ENCODE measurements at regions not wholly inside any gene's neighbourhood (a gene's known extent, or its start where the extent isn't known, plus 50 kb on each side); places are given as distances from the start of the nearest gene placed in this dataset.
A peak's percentile ranks its signal among the peaks of the same experiment; 100 is the strongest.
"Not testable (repeated sequence)": the region's sequence is repeated elsewhere in the genome, so short reads cannot be mapped to it uniquely, and the experiment has no call there.

DNA sequence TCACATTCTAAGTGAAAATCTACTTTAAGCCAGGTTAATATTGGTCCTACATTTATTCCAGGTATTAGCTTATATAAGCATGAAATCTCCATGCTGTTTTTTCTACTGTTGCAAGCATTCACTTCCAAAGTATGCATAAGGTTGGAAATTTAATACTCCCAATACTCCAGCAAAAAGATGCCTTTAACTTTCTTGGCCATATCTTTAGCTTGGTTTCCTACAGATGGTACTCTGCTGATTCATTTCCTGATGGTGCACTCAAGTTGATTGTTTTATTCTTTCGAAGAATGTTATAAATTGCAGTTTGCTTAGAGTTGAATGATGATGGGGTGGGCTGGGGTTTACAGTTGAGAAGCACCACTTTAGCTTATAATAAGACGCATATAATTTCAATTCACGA is 330.2 kb downstream of the PTTG2 start:
- TF ChIP-seq Cebpa-rat (IDR thresholded peaks at IDR 0.05), result no peak
- no peaks in the 10 kb centered on the region for H3K27me3 ChIP-seq
- H4K20me1 ChIP-seq, result no peaks in the 10 kb centered on the region
- H3K9me3 ChIP-seq (replicated peaks in 1 of 11), result peaks cover 19 to 36% (median 33%) of the 10 kb centered on the region in 11 experiments
- no peak overlapping the region for H3K4me3 ChIP-seq
- no peaks in the 10 kb centered on the region for H3K36me3 ChIP-seq
- H3K27ac ChIP-seq, result no peak overlapping the region
- H3K9ac ChIP-seq, result no peak overlapping the region
- no peak overlapping the region for H3K4me2 ChIP-seq
- H3K4me1 ChIP-seq, result 0 out of 20 replicates have a peak, but pooled peaks cover 0 to 4% (median 0%) of the 10 kb centered on the region in 10 experiments

DNA sequence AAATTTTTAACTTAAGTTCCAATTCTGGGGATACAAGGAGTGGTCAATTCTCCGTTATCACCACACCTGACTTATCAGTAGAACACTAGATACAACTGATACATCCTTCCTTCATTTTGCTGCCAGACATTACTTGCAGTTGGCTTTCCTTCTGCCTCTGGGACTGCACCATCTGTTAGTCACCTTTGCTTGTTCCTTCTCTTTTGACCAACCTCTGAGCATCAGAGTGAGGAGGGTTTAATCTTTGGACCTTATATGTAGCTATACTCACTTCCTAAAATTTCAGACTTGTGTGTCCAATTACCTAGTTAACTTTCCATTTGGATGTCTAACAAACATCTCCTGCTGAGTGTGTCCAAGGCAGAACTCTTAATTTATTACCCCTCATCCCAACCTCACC is 330.7 kb downstream of the PTTG2 start:
- no peak overlapping the region for H3K9ac ChIP-seq
- H3K27ac ChIP-seq, result no peak overlapping the region
- H3K4me1 ChIP-seq, result 0 out of 20 replicates have a peak, but pooled peaks cover 0 to 4% (median 0%) of the 10 kb centered on the region in 10 experiments
- peaks cover 23 to 41% (median 34%) of the 10 kb centered on the region in 11 experiments for H3K9me3 ChIP-seq (replicated peaks in 1 of 11)
- TF ChIP-seq Cebpa-rat (IDR thresholded peaks at IDR 0.05), result no peak
- no peaks in the 10 kb centered on the region for H3K36me3 ChIP-seq
- no peak overlapping the region for H3K4me2 ChIP-seq
- H3K27me3 ChIP-seq, result no peaks in the 10 kb centered on the region
- no peak overlapping the region for H3K4me3 ChIP-seq
- no peaks in the 10 kb centered on the region for H4K20me1 ChIP-seq

DNA sequence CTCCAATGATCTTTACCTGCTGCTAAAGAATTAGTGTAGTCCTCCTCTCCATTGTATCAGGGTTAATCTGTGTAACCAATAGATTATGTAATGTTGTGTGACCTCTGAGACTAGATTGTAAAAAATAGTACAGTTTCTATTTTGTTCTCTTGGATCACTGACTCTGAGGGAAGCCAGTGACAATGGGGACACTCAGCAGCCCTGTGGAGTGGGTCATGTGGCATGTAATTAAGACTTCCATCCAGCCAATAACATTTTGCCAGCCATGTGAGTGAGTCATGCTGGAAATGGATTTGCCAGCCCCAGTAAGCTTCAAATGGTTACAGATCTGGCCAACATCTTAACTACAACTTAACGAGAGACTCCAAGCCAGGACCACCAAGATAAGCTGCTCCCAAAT is 332.3 kb downstream of the PTTG2 start:
- no peak for TF ChIP-seq Cebpa-rat (IDR thresholded peaks at IDR 0.05)
- no peak overlapping the region for H3K9ac ChIP-seq
- no peaks in the 10 kb centered on the region for H3K36me3 ChIP-seq
- H3K9me3 ChIP-seq (replicated peaks in 1 of 11), result peaks cover 36 to 57% (median 50%) of the 10 kb centered on the region in 11 experiments
- H3K4me1 ChIP-seq, result 0 out of 20 replicates have a peak, but pooled peaks cover 0 to 4% (median 0%) of the 10 kb centered on the region in 10 experiments
- H3K4me2 ChIP-seq, result no peak overlapping the region
- H3K27me3 ChIP-seq, result no peaks in the 10 kb centered on the region
- H4K20me1 ChIP-seq, result no peaks in the 10 kb centered on the region
- no peak overlapping the region for H3K4me3 ChIP-seq
- no peak overlapping the region for H3K27ac ChIP-seq

DNA sequence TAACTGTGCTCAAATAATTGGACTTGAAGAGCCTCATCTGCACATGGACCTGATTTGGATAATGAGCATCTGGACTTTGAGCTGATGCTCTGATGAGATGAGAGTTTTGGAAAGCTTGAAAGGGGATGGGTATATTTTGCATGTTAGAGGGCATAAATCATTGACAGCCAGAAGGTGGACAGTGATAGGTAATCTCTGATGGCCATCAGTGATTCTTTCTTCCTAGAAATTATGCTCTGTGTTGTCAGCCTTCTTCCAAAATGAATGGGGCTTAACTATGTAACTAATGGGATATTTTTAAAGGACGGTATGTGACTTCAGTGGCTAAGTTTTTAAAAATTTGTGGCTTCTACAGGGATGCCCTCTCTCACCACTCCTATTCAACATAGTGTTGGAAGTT is 334.0 kb downstream of the PTTG2 start:
- H3K4me2 ChIP-seq, result no peak overlapping the region
- no peak overlapping the region for H3K27ac ChIP-seq
- H3K4me1 ChIP-seq, result 0 out of 20 replicates have a peak, but pooled peaks cover 0 to 4% (median 0%) of the 10 kb centered on the region in 10 experiments
- no peak overlapping the region for H3K9ac ChIP-seq
- H3K36me3 ChIP-seq, result no peaks in the 10 kb centered on the region; a peak in 1 of 22 replicates
- no peak for TF ChIP-seq Cebpa-rat (IDR thresholded peaks at IDR 0.05)
- H3K4me3 ChIP-seq, result no peak overlapping the region
- no peaks in the 10 kb centered on the region for H3K27me3 ChIP-seq
- H3K9me3 ChIP-seq (replicated peaks in 1 of 11), result peaks cover 53 to 75% (median 67%) of the 10 kb centered on the region in 11 experiments
- no peaks in the 10 kb centered on the region for H4K20me1 ChIP-seq

DNA sequence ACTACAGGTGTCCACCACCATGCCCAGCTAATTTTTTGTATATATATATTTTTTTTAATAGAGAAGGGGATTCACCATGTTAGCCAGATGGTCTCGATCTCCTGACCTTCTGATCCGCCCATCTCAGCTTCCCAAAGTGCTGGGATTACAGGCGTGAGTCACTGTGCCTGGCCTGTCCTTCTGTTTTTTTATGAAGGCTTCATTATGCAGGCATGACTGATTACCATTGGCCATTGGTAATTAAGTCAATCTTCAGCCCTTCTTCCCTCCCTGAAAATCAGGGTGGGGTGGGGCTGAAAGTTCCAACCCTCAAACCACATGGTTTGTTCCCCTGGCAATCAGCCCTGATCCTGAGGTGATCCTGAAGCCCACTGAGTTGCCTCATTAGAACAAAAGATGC is 336.9 kb downstream of the PTTG2 start:
- no peak for TF ChIP-seq Cebpa-rat (IDR thresholded peaks at IDR 0.05)
- no peak overlapping the region for H3K4me3 ChIP-seq
- peaks cover 65 to 90% (median 79%) of the 10 kb centered on the region in 11 experiments for H3K9me3 ChIP-seq (replicated peaks in 1 of 11)
- H3K36me3 ChIP-seq, result no peaks in the 10 kb centered on the region; a peak in 1 of 22 replicates
- no peak overlapping the region for H3K4me2 ChIP-seq
- no peaks in the 10 kb centered on the region for H4K20me1 ChIP-seq
- no peak overlapping the region for H3K9ac ChIP-seq
- H3K4me1 ChIP-seq, result no peaks in the 10 kb centered on the region
- H3K27ac ChIP-seq, result no peak overlapping the region
- H3K27me3 ChIP-seq, result no peaks in the 10 kb centered on the region

DNA sequence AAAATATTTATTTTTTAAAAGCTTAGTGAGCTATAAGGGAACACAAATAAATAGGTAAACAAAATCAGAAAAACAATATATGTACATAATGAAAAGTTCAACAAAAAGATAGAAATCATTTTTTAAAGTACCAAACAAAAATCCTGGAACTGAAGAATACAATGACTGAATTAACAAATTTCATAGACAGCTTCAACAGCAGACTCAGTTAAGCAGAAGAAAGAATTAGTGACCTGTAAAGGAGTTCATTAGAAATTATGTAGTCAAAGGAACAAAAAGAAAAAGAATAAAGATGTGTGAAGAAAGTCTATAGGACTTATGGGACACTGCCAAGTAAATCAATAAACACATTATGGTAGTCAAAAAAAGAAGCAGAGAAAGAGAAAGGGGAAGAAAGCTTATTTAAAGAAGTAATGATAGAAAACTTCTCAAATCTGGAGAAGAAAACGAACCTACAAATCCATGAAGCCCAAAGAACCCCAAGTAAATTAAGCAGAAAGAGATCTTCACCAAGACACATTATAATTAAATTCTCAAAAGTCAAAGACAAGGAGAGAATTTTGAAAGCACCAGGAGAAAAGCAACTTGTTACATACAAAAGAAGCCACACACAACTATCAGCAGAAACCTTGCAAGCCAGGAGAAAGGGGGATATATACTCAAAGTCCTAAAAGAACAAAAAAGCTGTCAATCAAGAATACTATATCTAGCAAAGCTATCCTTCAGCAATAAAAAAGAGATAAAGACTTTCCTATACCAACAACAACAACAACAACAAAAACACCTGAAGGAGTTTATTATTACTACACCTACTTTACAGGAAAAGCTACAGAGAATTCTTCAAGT is 338.9 kb downstream of the PTTG2 start:
- Histone ChIP-seq H3K36me3 (peaks cover 0 to 4% (median 0%) of the 10 kb centered on the region in 11 experiments; a peak in 3 of 22 replicates), H3K4me2 (no peak overlapping the region), H3K9me3 (replicated peaks in 1 of 11) (peaks cover 63 to 90% (median 79%) of the 10 kb centered on the region in 11 experiments), H4K20me1 (no peaks in the 10 kb centered on the region), H3K27ac (no peak overlapping the region), H3K27me3 (no peaks in the 10 kb centered on the region), H3K4me3 (no peak overlapping the region), H3K9ac (no peak overlapping the region), H3K4me1 (no peaks in the 10 kb centered on the region)
- TF ChIP-seq Cebpa-rat (IDR thresholded peaks at IDR 0.05), result no peak

DNA sequence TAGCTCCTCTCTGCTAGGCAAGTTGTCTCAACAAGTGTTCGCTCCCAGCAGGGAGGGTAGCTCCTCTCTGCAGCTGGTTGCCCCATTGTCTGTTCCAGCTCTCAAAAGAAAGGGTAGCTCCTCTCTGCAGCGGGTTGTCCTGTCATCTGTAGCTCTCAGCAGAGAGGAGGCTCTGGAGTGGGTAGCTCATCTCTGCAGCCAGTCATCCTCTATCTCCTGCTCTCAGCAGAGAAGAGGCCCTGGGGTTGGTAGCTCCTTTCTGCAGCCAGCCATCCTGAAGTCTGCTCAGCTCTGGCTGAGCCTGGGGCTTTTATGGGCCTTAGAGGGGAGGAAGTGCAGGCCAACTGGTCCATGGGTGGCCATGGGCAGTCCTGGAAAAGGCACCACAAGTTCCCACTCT is 342.7 kb downstream of the PTTG2 start:
- H3K9me3 ChIP-seq (replicated peaks in 1 of 11), result peaks cover 37 to 63% (median 52%) of the 10 kb centered on the region in 11 experiments
- H3K27ac ChIP-seq, result no peak overlapping the region
- H3K4me1 ChIP-seq, result peaks cover 0 to 21% (median 0%) of the 10 kb centered on the region in 10 experiments; a peak in 4 of 20 replicates
- no peak for TF ChIP-seq Cebpa-rat (IDR thresholded peaks at IDR 0.05)
- no peaks in the 10 kb centered on the region for H3K27me3 ChIP-seq
- H3K36me3 ChIP-seq, result peaks cover 0 to 4% (median 0%) of the 10 kb centered on the region in 11 experiments; a peak in 3 of 22 replicates
- no peaks in the 10 kb centered on the region for H4K20me1 ChIP-seq
- no peak overlapping the region for H3K9ac ChIP-seq
- no peak overlapping the region for H3K4me3 ChIP-seq
- no peak overlapping the region for H3K4me2 ChIP-seq

DNA sequence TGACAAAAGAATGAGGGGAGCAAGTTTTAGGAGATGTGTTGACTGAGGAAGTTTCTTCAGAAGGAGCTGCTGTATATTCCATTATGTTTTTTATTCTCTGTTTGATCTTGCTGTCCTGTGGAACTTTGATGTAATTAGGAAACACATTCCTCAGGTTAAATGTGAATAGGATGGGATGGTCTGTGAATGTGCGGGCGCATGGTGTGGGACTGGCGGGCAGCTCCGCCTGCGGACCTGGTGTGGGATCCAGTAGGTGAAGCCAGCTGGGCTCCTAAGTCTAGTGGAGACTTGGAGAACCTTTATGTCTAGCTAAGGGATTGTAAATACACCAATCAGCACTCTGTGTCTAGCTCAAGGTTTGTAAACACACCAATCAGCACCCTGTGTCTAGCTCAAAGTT is 344.3 kb downstream of the PTTG2 start:
- not testable (repeated sequence) for H3K4me2 ChIP-seq, H3K27ac ChIP-seq, H3K27me3 ChIP-seq, H3K9ac ChIP-seq, H3K4me3 ChIP-seq, H3K36me3 ChIP-seq, H4K20me1 ChIP-seq
- peaks cover 0 to 28% (median 0%) of the 10 kb centered on the region in 10 experiments; a peak in 4 of 20 replicates for H3K4me1 ChIP-seq
- peaks cover 22 to 48% (median 37%) of the 10 kb centered on the region in 11 experiments for H3K9me3 ChIP-seq (replicated peaks in 1 of 11)

DNA sequence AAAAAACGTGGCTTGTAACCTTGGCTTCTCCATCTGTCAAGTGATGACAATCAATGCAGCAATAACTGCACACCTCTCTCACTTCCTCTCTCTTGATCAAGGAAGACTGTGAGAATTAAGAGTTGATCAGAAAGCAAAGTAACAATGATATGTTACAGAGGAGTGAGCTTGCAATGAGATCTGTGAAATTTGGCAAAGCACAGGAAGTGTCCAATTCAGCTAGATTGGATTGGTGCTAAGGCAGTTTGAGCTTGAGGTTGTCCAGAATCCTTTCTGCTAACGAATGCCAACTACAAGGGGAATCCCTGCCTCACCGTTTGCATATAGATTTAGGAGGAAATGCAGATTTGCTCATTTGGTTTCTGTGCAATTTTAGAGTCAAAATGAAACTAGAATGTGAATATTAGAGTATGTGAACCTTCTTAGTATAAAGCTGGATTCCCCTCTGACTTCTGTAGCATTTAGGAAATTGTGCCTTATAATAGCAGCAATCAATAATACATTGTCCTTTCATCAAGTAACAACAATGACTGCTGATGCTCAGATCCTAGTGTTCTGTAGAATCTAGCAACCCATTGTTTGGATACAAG is 346.4 kb downstream of the PTTG2 start:
- no peak for TF ChIP-seq Cebpa-rat (IDR thresholded peaks at IDR 0.05)
- Histone ChIP-seq H3K4me3 (no peak overlapping the region), H3K27ac (0 out of 22 replicates have a peak overlapping the region, but pooled peaks of 1 of the 11 experiments have one; percentile 21), H3K36me3 (peaks cover 0 to 4% (median 0%) of the 10 kb centered on the region in 11 experiments; a peak in 2 of 22 replicates), H3K4me2 (peak overlapping the region in 3 of 11 experiments; percentile 16 to 59 (median 55); a peak in 6 of 22 replicates), H3K9ac (no peak overlapping the region; a peak in 1 of 22 replicates), H3K27me3 (no peaks in the 10 kb centered on the region), H3K9me3 (replicated peaks in 1 of 11) (peaks cover 21 to 35% (median 29%) of the 10 kb centered on the region in 11 experiments), H4K20me1 (no peaks in the 10 kb centered on the region), H3K4me1 (peaks cover 0 to 36% (median 0%) of the 10 kb centered on the region in 10 experiments; a peak in 5 of 20 replicates)
